Adrenal gland (tissue), 9 donors: ENCODE measurements at regions not wholly inside any gene's neighbourhood (a gene's known extent, or its start where the extent isn't known, plus 50 kb on each side); places are given as distances from the start of the nearest gene placed in this dataset.

Experiments used
- DNase-seq, 7 donors: peaks; one replicate each; pipeline ENCODE4 v3.0.0-alpha.2; 2019 to 2020
- H3K27ac ChIP-seq, 5 donors: fragments of 200-600 bp; sonication (generic) in 4 of 5; 1 replicate in 3 of 5; 2 replicates in 2 of 5; pipeline versions ENCODE4 v1.5.1 to v1.8.0; 2016 to 2020; ENCODE audit warnings: mild to moderate bottlenecking in 1 of 5
- H3K27me3 ChIP-seq: fragments of 200-600 bp; 2 replicates; pipeline ENCODE4 v1.8.0; 2021
- H3K36me3 ChIP-seq, 2 donors: fragments of 200-600 bp; replicated peaks in 1 of 2; 1 replicate in 1 of 2; 2 replicates in 1 of 2; pipeline versions ENCODE4 v1.5.1 to v1.8.0; 2018 to 2022
- H3K4me1 ChIP-seq, 2 donors: fragments of 200-600 bp; replicated peaks in 1 of 2; 1 replicate in 1 of 2; 2 replicates in 1 of 2; pipeline versions ENCODE4 v1.5.1 to v1.8.0; 2018 to 2021
- H3K4me3 ChIP-seq, 4 donors: fragments of 200-600 bp; sonication (generic) in 3 of 4; one replicate each; pipeline ENCODE4 v1.5.1; 2016 to 2018
- H3K9me3 ChIP-seq, 3 donors: fragments of 200-600 bp; sonication (generic) in 1 of 3; replicated peaks in 1 of 3; 1 replicate in 2 of 3; 2 replicates in 1 of 3; pipeline versions ENCODE4 v1.5.1 to v1.8.0; 2016 to 2021
- CTCF ChIP-seq, 6 experiments: fragments of 450-650 bp in 4 of 6; fragments of 200-600 bp in 2 of 6; sonication (generic) in 1 of 6; IDR thresholded peaks; 1 replicate in 5 of 6; 2 replicates in 1 of 6; pipeline versions ENCODE4 v1.5.1 to v1.8.0; 2016 to 2021; ENCODE audit warnings: antibody characterized with exemption in 6 of 6, mild to moderate bottlenecking in 2 of 6, moderate library complexity in 1 of 6
- POLR2A ChIP-seq, 2 donors: fragments of 450-650 bp; IDR thresholded peaks; one replicate each; pipeline ENCODE4 v1.6.1; 2017; ENCODE audit warnings: antibody characterized with exemption in 2 of 2, mild to moderate bottlenecking in 2 of 2, moderate library complexity in 1 of 2
- WGBS, 4 donors: extraction: QIAGEN DNeasy Blood & Tissue Kit in 2 of 4; methylation state at CpG; one replicate each; pipeline versions ENCODE4 v1.1.5 to v1.1.7; 2013 to 2017; 5-methylcytosine and 5-hydroxymethylcytosine counted together
- intact Hi-C, 2 donors: fragments of 100-400 bp; cut with DNase I; formaldehyde crosslinking; loops; one replicate each; pipeline versions ENCODE4 v1.14.1 to v1.15.0; 2022 to 2023
- donor health status: healthy with polysubstance abuse.
- donor health status: Bipolar disorder and iron deficiency.
- donor health status: DM: yes; HTN: yes; CAD: no.
- donor health status: DM: no; HTN: no; CAD: no.
- donor health status: DM: no; HTN: no; CAD: no.

DNA sequence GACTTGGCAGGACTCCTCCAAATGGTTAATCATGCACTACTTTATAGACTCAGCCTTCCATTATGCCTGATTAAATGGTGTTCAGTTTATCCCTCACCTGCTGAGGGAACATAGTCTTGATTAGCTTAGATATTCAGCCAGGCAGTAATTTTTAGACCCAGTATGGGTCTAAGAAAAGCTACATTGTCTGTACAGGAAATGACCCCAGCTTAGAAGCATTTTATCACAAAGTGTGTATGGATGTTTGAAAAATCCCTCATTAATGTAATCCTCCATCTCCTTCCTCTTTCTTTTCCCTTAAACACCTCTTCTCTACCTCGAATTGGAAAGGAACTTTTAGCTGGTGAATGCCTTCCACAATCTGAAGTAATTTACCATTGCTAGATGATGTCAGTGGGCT lies 252.2 kb upstream of the BMP2 start:
- H3K4me3 ChIP-seq = no peak overlapping the region
- no peaks in the 10 kb centered on the region for H3K9me3 ChIP-seq
- TF ChIP-seq POLR2A (IDR thresholded peaks at IDR 0.05) (no peak), CTCF (IDR thresholded peaks at IDR 0.05) (no peak)
- DNase-seq = no peak
- no peak overlapping the region for H3K27ac ChIP-seq
- intact Hi-C loops = no loop called here
- no peaks in the 10 kb centered on the region for H3K36me3 ChIP-seq
- no peaks in the 10 kb centered on the region for H3K4me1 ChIP-seq
- no peaks in the 10 kb centered on the region for H3K27me3 ChIP-seq
- 0 to 19% (median 10%) methylated on average over 1 of the region's 1 CpG for WGBS, 4 donors

- H3K27me3 ChIP-seq = no peaks in the 10 kb centered on the region
- no peak for TF ChIP-seq CTCF (IDR thresholded peaks at IDR 0.05)
- TF ChIP-seq POLR2A (IDR thresholded peaks at IDR 0.05) = no peak
- DNase-seq = no peak
- H3K4me3 ChIP-seq = no peak overlapping the region
- H3K4me1 ChIP-seq = no peaks in the 10 kb centered on the region
- intact Hi-C loops = no loop called here
- WGBS, 4 donors = 70 to 84% (median 79%) methylated on average over 6 of the region's 6 CpGs
- H3K36me3 ChIP-seq = no peaks in the 10 kb centered on the region
- H3K27ac ChIP-seq = no peak overlapping the region
- H3K9me3 ChIP-seq = no peaks in the 10 kb centered on the region
Measured at GRCh38 chr20:6513599-6513998, 253.9 kb upstream of the BMP2 start.

DNA sequence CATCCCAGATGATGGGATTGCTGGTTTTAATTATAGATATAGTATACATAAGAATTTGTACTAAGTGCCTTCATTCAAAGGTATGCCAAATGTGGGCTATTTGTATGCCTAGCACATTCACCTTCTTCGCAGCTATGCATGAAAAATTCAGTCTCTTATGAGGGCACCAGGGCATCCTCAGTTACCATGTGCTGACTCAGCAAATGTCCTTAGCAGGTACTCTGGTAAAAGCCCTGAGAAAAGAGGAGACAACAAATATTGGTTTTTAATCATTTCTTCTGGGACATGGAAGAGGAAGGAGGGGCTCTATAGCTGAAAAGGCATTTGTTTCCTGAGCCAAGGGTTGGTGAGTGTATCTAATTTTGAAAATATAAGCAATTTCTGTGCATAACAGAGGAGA lies 258.1 kb upstream of the BMP2 start:
- no peaks in the 10 kb centered on the region for H3K27me3 ChIP-seq
- H3K4me1 ChIP-seq = no peaks in the 10 kb centered on the region
- no peak overlapping the region for H3K4me3 ChIP-seq
- no peaks in the 10 kb centered on the region for H3K36me3 ChIP-seq
- no peak for DNase-seq
- no peak overlapping the region for H3K27ac ChIP-seq
- WGBS, 4 donors = 43 to 93% (median 83%) methylated on average over 1 of the region's 1 CpG
- intact Hi-C loops = no loop called here
- TF ChIP-seq CTCF (IDR thresholded peaks at IDR 0.05) (no peak), POLR2A (IDR thresholded peaks at IDR 0.05) (no peak)
- no peaks in the 10 kb centered on the region for H3K9me3 ChIP-seq

DNA sequence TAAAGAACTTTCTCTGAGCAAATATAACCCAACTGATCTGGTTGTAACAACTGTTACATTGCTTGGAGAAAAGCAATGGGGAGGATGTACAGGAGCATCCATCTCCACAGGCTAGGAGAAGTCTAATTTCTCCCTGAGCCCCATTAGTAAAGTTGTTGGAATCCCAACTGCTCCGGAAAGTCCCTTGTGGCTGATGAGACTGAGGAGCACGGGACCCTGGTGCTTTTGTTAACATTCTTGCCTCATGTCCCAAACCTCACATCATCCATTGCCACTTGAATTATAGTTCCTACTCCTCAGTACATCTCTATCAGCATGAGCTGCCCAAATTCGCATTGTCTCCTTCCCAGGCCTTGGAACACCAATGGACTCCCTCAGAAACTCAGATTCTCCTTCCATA lies 260.6 kb upstream of the BMP2 start:
- Histone ChIP-seq H3K4me1 (peaks cover 0 to 4% of the 10 kb centered on the region in 2 donors), H3K36me3 (no peaks in the 10 kb centered on the region), H3K9me3 (no peaks in the 10 kb centered on the region), H3K27me3 (no peaks in the 10 kb centered on the region), H3K4me3 (no peak overlapping the region), H3K27ac (no peak overlapping the region)
- no peak for DNase-seq
- intact Hi-C loops = no loop called here
- WGBS, 4 donors = 46 to 73% (median 70%) methylated on average over 3 of the region's 3 CpGs
- TF ChIP-seq POLR2A (IDR thresholded peaks at IDR 0.05) = no peak
- no peak for TF ChIP-seq CTCF (IDR thresholded peaks at IDR 0.05)
